ENCODE measurements at regions not wholly inside any gene's neighbourhood (a gene's known extent, or its start where the extent isn't known, plus 50 kb on each side); places are given as distances from the start of the nearest gene placed in this dataset.

- peaks cover 7 to 40% (median 18%) of the 10 kb centered on the region in 5 donors for H3K27me3 Mint-ChIP-seq
- POLR2A ChIA-PET = no interaction called here
- ATAC-seq (no peak), DNase-seq (no peak)
- H3K9me3 Mint-ChIP-seq = no peaks in the 10 kb centered on the region
- H3K4me1 Mint-ChIP-seq = no peaks in the 10 kb centered on the region
- H3K36me3 Mint-ChIP-seq = no peaks in the 10 kb centered on the region
- no peak overlapping the region for H3K4me3 Mint-ChIP-seq
- no peak overlapping the region for H3K27ac Mint-ChIP-seq
Observed at GRCh38 chr15:45743426-45744235, 108.8 kb downstream of the SQOR start.

GRCh38 chr15:45744236-45744589 is 109.4 kb downstream of the SQOR start:
- ATAC-seq (no peak), DNase-seq (no peak)
- POLR2A ChIA-PET = no interaction called here
- Mint-ChIP-seq H3K4me3 (no peak overlapping the region), H3K9me3 (peaks cover 0 to under 1% (median 0%) of the 10 kb centered on the region in 9 donors), H3K4me1 (no peaks in the 10 kb centered on the region), H3K27ac (no peak overlapping the region), H3K36me3 (no peaks in the 10 kb centered on the region), H3K27me3 (peaks cover 9 to 40% (median 21%) of the 10 kb centered on the region in 5 donors)

- Mint-ChIP-seq H3K27ac (no peak overlapping the region), H3K36me3 (no peaks in the 10 kb centered on the region), H3K9me3 (peaks cover 0 to 2% (median 0%) of the 10 kb centered on the region in 9 donors), H3K27me3 (peaks cover 6 to 29% (median 18%) of the 10 kb centered on the region in 5 donors), H3K4me3 (no peak overlapping the region), H3K4me1 (no peaks in the 10 kb centered on the region)
- DNase-seq (no peak), ATAC-seq (no peak)
- POLR2A ChIA-PET = no interaction called here
Observed at GRCh38 chr15:45747426-45747825, 112.6 kb downstream of the SQOR start.

- ATAC-seq = no peak
- Mint-ChIP-seq H3K4me3 (no peak overlapping the region), H3K4me1 (no peaks in the 10 kb centered on the region), H3K27me3 (peaks cover 7 to 30% (median 29%) of the 10 kb centered on the region in 5 donors), H3K27ac (no peak overlapping the region), H3K9me3 (peaks cover 0 to 12% (median 0%) of the 10 kb centered on the region in 9 donors), H3K36me3 (no peaks in the 10 kb centered on the region)
- POLR2A ChIA-PET = no interaction called here
- no peak for DNase-seq
Observed at GRCh38 chr15:45751629-45752028, 116.8 kb downstream of the SQOR start.

GRCh38 chr15:45759936-45760335 is 125.1 kb downstream of the SQOR start:
- Mint-ChIP-seq H3K9me3 (peaks cover 0 to 9% (median 3%) of the 10 kb centered on the region in 9 donors), H3K4me3 (no peak overlapping the region), H3K36me3 (peaks cover 0 to 13% (median 0%) of the 10 kb centered on the region in 3 donors), H3K27ac (no peak overlapping the region), H3K27me3 (peaks cover 34 to 88% (median 38%) of the 10 kb centered on the region in 5 donors), H3K4me1 (peaks cover 0 to 3% (median 0%) of the 10 kb centered on the region in 4 donors)
- ATAC-seq = no peak
- DNase-seq = no peak
- POLR2A ChIA-PET = no interaction called here

GRCh38 chr15:45762726-45763125 is 127.9 kb downstream of the SQOR start:
- Mint-ChIP-seq H3K36me3 (peaks cover 0 to 5% (median 0%) of the 10 kb centered on the region in 3 donors), H3K4me1 (peaks cover 0 to 3% (median 0%) of the 10 kb centered on the region in 4 donors), H3K9me3 (peaks cover 0 to 2% (median 0%) of the 10 kb centered on the region in 9 donors), H3K27me3 (peaks cover 20 to 66% (median 31%) of the 10 kb centered on the region in 5 donors), H3K27ac (no peak overlapping the region), H3K4me3 (no peak overlapping the region)
- DNase-seq (no peak), ATAC-seq (no peak)
- POLR2A ChIA-PET = no interaction called here

- Mint-ChIP-seq H3K4me3 (no peak overlapping the region), H3K27ac (no peak overlapping the region), H3K27me3 (peaks cover 16 to 61% (median 31%) of the 10 kb centered on the region in 5 donors), H3K9me3 (peaks cover 0 to 1% (median 0%) of the 10 kb centered on the region in 9 donors), H3K36me3 (peaks cover 0 to 5% (median 0%) of the 10 kb centered on the region in 3 donors), H3K4me1 (peaks cover 0 to 3% (median 0%) of the 10 kb centered on the region in 4 donors)
- ATAC-seq (no peak), DNase-seq (no peak)
- POLR2A ChIA-PET = no interaction called here
Observed at GRCh38 chr15:45763170-45763869, 128.5 kb downstream of the SQOR start.

- DNase-seq = no peak
- Mint-ChIP-seq H3K27ac (no peak overlapping the region), H3K4me3 (no peak overlapping the region), H3K4me1 (no peaks in the 10 kb centered on the region), H3K27me3 (peaks cover 6 to 31% (median 9%) of the 10 kb centered on the region in 5 donors), H3K36me3 (no peaks in the 10 kb centered on the region), H3K9me3 (no peaks in the 10 kb centered on the region)
- POLR2A ChIA-PET = no interaction called here
- no peak for ATAC-seq
Observed at GRCh38 chr15:45773149-45773548, 138.3 kb downstream of the SQOR start.

- H3K27ac Mint-ChIP-seq = no peak overlapping the region
- no peaks in the 10 kb centered on the region for H3K9me3 Mint-ChIP-seq
- H3K27me3 Mint-ChIP-seq = peaks cover 6 to 43% (median 10%) of the 10 kb centered on the region in 5 donors
- no peak for ATAC-seq
- no peak for DNase-seq
- H3K4me1 Mint-ChIP-seq = no peaks in the 10 kb centered on the region
- H3K4me3 Mint-ChIP-seq = no peak overlapping the region
- no peaks in the 10 kb centered on the region for H3K36me3 Mint-ChIP-seq
- POLR2A ChIA-PET = no interaction called here
Observed at GRCh38 chr15:45776772-45777171, 141.9 kb downstream of the SQOR start.

GRCh38 chr15:45777781-45778180 is 143.0 kb downstream of the SQOR start:
- Mint-ChIP-seq H3K4me3 (no peak overlapping the region), H3K27ac (no peak overlapping the region), H3K36me3 (no peaks in the 10 kb centered on the region), H3K4me1 (no peaks in the 10 kb centered on the region), H3K27me3 (peaks cover 5 to 50% (median 13%) of the 10 kb centered on the region in 5 donors), H3K9me3 (no peaks in the 10 kb centered on the region)
- POLR2A ChIA-PET = no interaction called here
- no peak for ATAC-seq
- no peak for DNase-seq

- H3K36me3 Mint-ChIP-seq = no peaks in the 10 kb centered on the region
- no peaks in the 10 kb centered on the region for H3K9me3 Mint-ChIP-seq
- no peaks in the 10 kb centered on the region for H3K4me1 Mint-ChIP-seq
- H3K27ac Mint-ChIP-seq = no peak overlapping the region
- H3K4me3 Mint-ChIP-seq = no peak overlapping the region
- DNase-seq = no peak
- ATAC-seq = no peak
- POLR2A ChIA-PET = no interaction called here
- H3K27me3 Mint-ChIP-seq = peaks cover 4 to 60% (median 10%) of the 10 kb centered on the region in 5 donors
Observed at GRCh38 chr15:45780352-45780751, 145.5 kb downstream of the SQOR start.

GRCh38 chr15:45784656-45785055 is 149.8 kb downstream of the SQOR start:
- POLR2A ChIA-PET = no interaction called here
- no peaks in the 10 kb centered on the region for H3K4me1 Mint-ChIP-seq
- no peak for ATAC-seq
- no peak overlapping the region for H3K27ac Mint-ChIP-seq
- H3K27me3 Mint-ChIP-seq = peaks cover 1 to 37% (median 9%) of the 10 kb centered on the region in 5 donors
- H3K4me3 Mint-ChIP-seq = no peak overlapping the region
- DNase-seq = no peak
- H3K9me3 Mint-ChIP-seq = peaks cover 0 to 2% (median 0%) of the 10 kb centered on the region in 9 donors
- no peaks in the 10 kb centered on the region for H3K36me3 Mint-ChIP-seq

GRCh38 chr15:45785897-45786296 is 151.1 kb downstream of the SQOR start:
- ATAC-seq = no peak
- POLR2A ChIA-PET = no interaction called here
- no peak overlapping the region for H3K4me3 Mint-ChIP-seq
- no peak overlapping the region for H3K27ac Mint-ChIP-seq
- peaks cover 0 to 2% (median 0%) of the 10 kb centered on the region in 9 donors for H3K9me3 Mint-ChIP-seq
- H3K36me3 Mint-ChIP-seq = no peaks in the 10 kb centered on the region
- H3K27me3 Mint-ChIP-seq = peaks cover under 1 to 33% (median 7%) of the 10 kb centered on the region in 5 donors
- no peaks in the 10 kb centered on the region for H3K4me1 Mint-ChIP-seq
- no peak for DNase-seq

Measured in naive thymus-derived CD8-positive, alpha-beta T cell (primary cell).